Stomach smooth muscle (tissue), 2 donors: ENCODE measurements at regions not wholly inside any gene's neighbourhood (a gene's known extent, or its start where the extent isn't known, plus 50 kb on each side); places are given as distances from the start of the nearest gene placed in this dataset.

Source experiments
- H3K27ac ChIP-seq: one replicate; pipeline ENCODE4 v1.7.0; 2013; ENCODE audit warnings: mild to moderate bottlenecking, low read length, inconsistent platforms
- H3K27me3 ChIP-seq, 2 donors: one replicate each; pipeline ENCODE4 v1.7.0; 2013; ENCODE audit warnings: low read length in 2 of 2; ENCODE audit not compliant: insufficient read depth in 2 of 2, control insufficient read depth in 1 of 2
- H3K36me3 ChIP-seq, 2 donors: one replicate each; pipeline ENCODE4 v1.7.0; 2013; ENCODE audit warnings: low read length in 2 of 2; ENCODE audit not compliant: control insufficient read depth in 2 of 2, insufficient read depth in 2 of 2
- H3K4me1 ChIP-seq: one replicate; pipeline ENCODE4 v1.7.0; 2013; ENCODE audit warnings: low read length; ENCODE audit not compliant: control insufficient read depth, insufficient read depth
- H3K4me3 ChIP-seq, 2 donors: one replicate each; pipeline ENCODE4 v1.7.0; 2013; ENCODE audit warnings: low read length in 2 of 2
- H3K9ac ChIP-seq, 2 donors: one replicate each; pipeline ENCODE4 v1.7.0; 2013; ENCODE audit warnings: low read length in 2 of 2, mild to moderate bottlenecking in 1 of 2
- H3K9me3 ChIP-seq, 2 donors: one replicate each; pipeline ENCODE4 v1.7.0; 2013; ENCODE audit warnings: low read length in 2 of 2; ENCODE audit not compliant: control insufficient read depth in 2 of 2
- donor health status: healthy.
- donor health status: Pancreatic carcinoma.

DNA sequence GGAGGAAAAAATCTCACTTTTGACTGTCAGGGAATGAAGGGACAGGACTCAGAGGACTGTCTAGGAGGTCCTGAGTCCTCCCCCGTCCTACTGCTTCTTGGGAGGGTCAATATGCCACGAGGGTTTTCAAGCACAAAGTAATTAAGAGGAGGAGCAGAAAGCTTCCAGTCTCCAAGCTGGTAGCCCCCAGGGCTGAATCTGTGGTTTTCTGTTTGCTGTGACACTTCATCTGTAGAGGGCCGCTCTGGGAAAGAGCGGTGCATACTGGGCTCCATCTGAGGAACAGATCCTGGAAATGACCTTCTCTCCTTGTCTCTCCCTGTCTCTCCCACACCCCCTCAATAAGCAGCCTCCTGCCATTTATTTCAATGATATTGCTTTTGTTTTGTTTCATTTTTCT, 180.1 kb upstream of the SDK2 start:
- Histone ChIP-seq H3K27me3 (peaks cover 4% of the 10 kb centered on the region in 2 donors), H3K4me3 (no peak overlapping the region), H3K27ac (no peak overlapping the region), H3K9me3 (no peaks in the 10 kb centered on the region), H3K36me3 (no peaks in the 10 kb centered on the region), H3K4me1 (peaks cover 5% of the 10 kb centered on the region), H3K9ac (no peak overlapping the region)

DNA sequence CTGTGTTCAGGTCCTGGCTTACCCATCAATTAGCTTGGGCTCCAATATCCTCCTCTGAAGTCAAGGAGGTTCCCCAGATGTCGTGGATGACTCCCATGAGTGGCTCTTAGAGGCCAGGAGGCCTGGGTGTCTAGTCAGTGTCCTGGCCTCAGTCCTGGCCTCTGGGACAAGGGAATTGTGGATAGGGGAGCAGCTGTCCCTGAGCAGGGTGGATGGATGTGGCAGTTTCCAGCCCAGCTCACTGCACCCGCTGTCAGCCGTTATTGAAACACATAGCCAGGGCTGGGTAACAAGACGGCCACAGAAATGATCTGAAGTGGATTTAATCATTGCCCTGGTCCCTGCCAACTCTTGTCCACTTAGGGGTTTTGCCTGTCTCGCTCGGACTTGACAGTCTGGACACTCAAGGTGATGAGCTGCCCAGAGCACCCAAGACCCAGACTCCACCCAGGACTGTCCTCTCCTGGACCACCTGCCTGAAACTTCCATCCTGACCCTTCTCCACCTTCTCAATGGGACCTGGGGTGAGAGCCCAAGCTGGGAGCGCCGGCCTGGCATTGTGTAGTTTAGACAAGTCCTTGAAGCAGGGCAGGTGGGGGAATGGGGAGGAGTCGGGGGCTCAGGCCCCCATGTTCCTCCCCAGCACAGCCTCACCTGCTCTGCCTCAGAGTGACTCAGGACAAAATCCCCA, 182.1 kb upstream of the SDK2 start:
- no peak overlapping the region for H3K9ac ChIP-seq
- H3K27me3 ChIP-seq, result peaks cover 0 to 4% of the 10 kb centered on the region in 2 donors
- no peak overlapping the region for H3K27ac ChIP-seq
- no peaks in the 10 kb centered on the region for H3K9me3 ChIP-seq
- no peak overlapping the region for H3K4me3 ChIP-seq
- H3K4me1 ChIP-seq, result peaks cover 5% of the 10 kb centered on the region
- no peaks in the 10 kb centered on the region for H3K36me3 ChIP-seq

DNA sequence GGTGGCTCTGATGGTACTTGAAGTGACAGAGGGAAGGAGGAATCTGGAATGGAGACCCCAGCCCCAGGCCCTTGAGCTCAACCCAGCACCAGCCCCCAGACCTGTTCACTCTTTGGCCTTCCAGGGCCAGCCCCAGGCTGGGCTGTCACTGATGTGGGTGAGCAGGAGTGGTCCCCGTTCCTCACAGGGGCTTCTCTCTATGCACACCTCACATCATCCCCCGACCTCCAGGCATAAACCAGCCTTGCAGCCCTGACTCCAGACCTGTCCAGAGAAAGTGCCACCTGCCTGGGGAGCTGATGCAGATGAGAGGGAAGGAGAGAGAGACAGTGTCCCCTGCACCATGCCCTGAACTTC, 182.6 kb upstream of the SDK2 start:
- Histone ChIP-seq H3K4me3 (no peak overlapping the region), H3K36me3 (no peaks in the 10 kb centered on the region), H3K27me3 (peaks cover 0 to 4% of the 10 kb centered on the region in 2 donors), H3K9ac (no peak overlapping the region), H3K9me3 (no peaks in the 10 kb centered on the region), H3K4me1 (peaks cover 5% of the 10 kb centered on the region), H3K27ac (no peak overlapping the region)

DNA sequence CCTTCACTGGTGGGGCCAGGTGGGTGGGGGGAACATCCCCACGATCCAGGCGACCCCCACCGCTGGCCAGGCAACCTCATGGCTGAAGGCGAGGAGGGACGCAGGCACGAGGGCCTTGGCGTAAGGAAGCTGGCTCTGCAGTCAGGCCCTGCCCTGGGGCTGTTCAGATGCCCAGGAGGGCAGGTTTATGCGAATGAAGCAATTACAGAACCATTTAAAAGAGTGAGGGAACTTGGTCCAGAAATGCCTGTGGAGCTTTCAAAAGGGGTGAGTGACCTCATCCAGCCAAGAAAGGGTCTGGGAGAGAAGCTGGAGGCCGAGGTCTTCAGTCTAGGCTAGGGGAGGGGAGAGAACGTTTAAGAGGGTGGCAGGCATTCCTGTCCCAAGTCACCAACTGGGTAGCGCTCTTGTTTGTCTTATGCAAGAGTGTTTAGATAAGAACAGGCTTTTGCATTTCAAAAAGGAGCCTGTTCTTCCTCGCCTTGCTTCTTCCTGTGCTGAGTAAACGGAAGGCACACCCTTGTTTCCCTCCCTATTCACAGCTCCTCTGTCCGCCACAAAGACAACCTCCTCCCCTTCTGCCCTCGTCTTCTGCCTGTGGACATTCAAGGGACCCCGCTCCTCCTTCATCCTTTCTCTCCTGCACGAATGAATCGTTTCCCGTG, 183.5 kb upstream of the SDK2 start:
- Histone ChIP-seq H3K9ac (no peak overlapping the region), H3K36me3 (no peaks in the 10 kb centered on the region), H3K9me3 (no peaks in the 10 kb centered on the region), H3K4me3 (no peak overlapping the region), H3K4me1 (peaks cover 5% of the 10 kb centered on the region), H3K27me3 (peaks cover 3 to 7% of the 10 kb centered on the region in 2 donors), H3K27ac (no peak overlapping the region)

DNA sequence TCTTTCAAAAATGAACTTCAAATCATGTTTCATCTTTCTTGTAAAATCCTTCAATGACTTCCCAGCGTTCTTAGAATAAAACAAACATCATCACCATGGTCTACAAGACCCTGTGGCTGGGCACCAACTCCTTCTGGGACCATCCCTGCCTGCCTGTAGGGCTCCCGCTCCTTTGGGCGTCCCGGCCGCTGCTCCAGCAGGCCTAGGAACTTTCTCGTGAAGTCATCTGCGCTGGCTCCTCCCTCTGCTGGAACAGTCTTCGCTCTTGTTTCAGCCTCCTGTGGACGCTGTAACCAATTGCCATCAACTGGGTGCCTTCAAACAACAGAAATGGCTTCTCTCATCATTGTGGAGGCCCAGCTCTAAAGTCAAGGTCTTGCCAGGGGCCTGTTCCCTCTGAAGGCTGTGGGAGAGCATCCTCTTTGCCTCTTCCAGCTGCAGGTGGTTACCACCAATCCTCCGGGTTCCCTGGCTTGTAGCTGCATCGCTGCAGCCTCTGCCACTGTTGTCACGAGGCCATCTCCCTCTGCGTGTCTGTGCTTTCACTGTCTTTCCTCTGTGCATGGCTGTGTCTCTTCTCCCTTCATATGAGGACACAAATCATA, 185.5 kb upstream of the SDK2 start:
- Histone ChIP-seq H3K4me3 (no peak overlapping the region), H3K9ac (no peak overlapping the region), H3K27ac (no peak overlapping the region), H3K4me1 (peaks cover 5% of the 10 kb centered on the region), H3K9me3 (no peaks in the 10 kb centered on the region), H3K27me3 (peaks cover 6 to 14% of the 10 kb centered on the region in 2 donors), H3K36me3 (no peaks in the 10 kb centered on the region)

DNA sequence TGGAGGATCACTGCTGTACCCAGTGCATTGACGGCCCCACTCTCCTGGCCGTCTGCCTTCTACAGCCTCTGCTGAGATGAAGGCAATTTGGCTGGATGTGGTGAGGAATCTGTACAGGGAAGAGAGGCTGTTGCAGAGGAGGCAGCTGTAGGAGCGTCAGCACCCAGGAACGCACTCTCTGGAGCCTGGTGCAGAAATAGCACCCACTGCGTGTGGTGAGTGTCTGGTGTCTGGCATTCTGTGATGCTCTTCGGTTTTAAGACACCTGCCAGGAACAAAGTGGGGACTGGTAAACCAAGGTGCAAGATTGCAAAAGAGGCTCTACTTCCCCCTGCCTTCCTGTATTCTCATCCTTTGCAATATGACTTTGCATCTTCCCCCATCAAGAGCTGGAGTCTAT, 187.5 kb upstream of the SDK2 start:
- Histone ChIP-seq H3K9ac (no peak overlapping the region), H3K27me3 (peaks cover 16 to 20% of the 10 kb centered on the region in 2 donors), H3K9me3 (no peaks in the 10 kb centered on the region), H3K4me3 (no peak overlapping the region), H3K36me3 (no peaks in the 10 kb centered on the region), H3K27ac (no peak overlapping the region), H3K4me1 (peaks cover 5% of the 10 kb centered on the region)

DNA sequence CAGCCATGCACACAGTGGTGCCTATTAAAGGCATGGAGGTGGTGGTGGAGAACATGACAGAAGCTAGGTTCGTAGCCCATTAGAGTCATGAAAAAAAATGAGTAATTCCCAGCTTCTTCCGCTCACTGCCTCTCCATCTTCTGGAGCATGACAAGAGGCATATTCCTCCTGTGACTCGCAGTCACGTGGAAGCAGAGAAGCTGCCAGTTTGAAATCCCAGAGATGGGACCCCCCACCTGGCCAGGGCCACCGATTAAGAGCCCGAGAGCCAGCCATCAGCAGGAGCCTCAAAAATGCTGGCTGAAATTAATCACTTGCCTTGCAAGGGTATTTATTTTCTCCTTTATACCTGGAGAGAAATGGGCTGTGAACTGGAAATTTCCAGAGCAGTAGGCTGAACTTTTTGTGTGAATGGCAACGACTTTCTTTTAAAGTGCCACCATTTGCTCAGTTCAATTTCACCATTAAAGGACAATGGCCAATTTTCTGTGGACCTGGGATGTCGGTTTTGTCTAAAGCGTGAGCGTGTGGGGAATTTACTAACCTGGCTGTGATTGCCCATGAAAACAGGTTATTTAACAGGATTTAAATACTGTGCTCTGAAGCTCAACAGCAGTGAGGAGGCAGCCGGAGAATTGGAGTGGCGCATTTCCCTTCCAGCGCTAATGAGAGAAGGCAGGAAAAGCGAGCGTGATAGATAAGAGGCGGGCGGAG, 189.7 kb upstream of the SDK2 start:
- peaks cover 19 to 25% of the 10 kb centered on the region in 2 donors for H3K27me3 ChIP-seq
- no peaks in the 10 kb centered on the region for H3K36me3 ChIP-seq
- no peak overlapping the region for H3K9ac ChIP-seq
- H3K4me3 ChIP-seq, result no peak overlapping the region
- H3K9me3 ChIP-seq, result no peaks in the 10 kb centered on the region
- H3K27ac ChIP-seq, result no peak overlapping the region
- H3K4me1 ChIP-seq, result no peaks in the 10 kb centered on the region

DNA sequence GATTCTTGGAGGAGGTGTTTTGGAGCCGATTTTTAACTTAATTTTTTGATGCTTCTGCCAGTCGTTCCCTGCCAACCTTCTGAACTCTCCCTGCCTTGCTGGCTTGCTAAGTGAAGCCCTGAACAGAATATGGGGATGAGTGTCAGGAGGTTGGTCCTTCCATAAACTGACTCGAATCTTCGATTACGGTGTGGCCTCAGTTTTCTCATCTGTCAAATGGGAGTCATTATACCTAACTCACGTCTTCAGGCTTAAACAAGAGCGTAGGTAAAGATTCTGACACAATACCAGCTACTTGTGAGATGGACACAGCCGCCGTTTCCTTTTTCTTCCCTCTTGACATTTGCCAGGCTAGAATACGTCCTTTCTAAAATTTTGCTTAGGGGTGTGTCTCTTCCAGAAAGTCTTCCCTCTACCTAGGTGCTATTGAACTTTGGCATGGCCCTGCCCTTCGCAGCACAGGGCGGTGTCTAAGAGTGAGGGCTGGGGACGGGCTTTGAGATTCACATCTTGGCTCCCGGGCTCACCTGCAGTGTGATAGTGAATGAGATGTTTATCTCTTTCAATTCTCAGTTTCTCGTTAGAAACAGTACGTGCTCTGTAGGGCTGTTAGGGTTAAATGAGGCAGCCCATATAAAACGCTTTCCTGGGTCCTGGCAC, 190.6 kb upstream of the SDK2 start:
- Histone ChIP-seq H3K9ac (no peak overlapping the region), H3K4me1 (no peaks in the 10 kb centered on the region), H3K9me3 (no peaks in the 10 kb centered on the region), H3K27me3 (peaks cover 19 to 25% of the 10 kb centered on the region in 2 donors), H3K27ac (no peak overlapping the region), H3K4me3 (no peak overlapping the region), H3K36me3 (no peaks in the 10 kb centered on the region)

DNA sequence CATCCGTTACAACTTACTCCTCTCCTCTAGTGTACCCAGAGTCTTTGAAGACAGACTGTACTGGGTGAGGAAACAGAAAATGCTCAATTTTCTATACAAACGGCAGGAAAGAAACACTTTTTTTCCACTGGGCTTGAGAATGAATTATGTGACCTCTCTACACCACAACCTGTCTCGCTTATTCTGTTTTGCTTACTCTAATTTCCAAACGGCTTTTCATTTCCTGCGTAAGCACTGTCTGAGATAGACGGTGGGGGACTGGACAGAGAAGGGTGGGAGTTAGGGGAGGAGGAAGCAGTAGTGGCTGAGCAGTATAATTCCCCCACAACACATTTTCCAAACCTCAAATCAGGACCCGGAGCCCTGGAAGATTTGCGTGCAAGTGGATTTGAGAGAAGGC, 191.4 kb upstream of the SDK2 start:
- Histone ChIP-seq H3K27ac (no peak overlapping the region), H3K4me1 (no peaks in the 10 kb centered on the region), H3K4me3 (no peak overlapping the region), H3K27me3 (peaks cover 19 to 25% of the 10 kb centered on the region in 2 donors), H3K9me3 (no peaks in the 10 kb centered on the region), H3K9ac (no peak overlapping the region), H3K36me3 (no peaks in the 10 kb centered on the region)

DNA sequence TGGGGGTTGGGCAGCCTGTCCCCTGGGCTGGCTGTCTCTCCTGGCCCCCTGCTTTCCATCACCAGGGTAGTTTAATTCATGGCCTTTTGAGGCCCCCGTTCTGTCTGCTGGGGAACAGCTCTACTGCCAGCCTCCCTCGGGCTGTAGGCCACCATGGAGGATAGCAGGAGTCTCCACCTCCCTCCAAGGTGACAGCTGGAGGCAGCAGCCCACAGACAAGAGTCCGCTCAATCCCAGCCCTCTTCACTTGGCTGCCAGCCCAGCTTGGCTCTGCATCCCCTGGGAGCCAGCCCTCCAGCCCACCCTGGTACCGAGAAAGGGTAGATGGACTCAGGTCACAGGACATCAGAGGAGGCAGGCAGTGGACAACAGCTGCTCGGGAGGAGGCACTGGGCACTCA, 194.6 kb upstream of the SDK2 start:
- Histone ChIP-seq H3K9me3 (no peaks in the 10 kb centered on the region), H3K4me3 (no peak overlapping the region), H3K27me3 (peaks cover 14 to 35% of the 10 kb centered on the region in 2 donors), H3K4me1 (no peaks in the 10 kb centered on the region), H3K27ac (no peak overlapping the region), H3K36me3 (no peaks in the 10 kb centered on the region), H3K9ac (no peak overlapping the region)
